Lower leg skin (tissue), 4 donors: ENCODE measurements at regions not wholly inside any gene's neighbourhood (a gene's known extent, or its start where the extent isn't known, plus 50 kb on each side); places are given as distances from the start of the nearest gene placed in this dataset.

Experiments
- DNase-seq, 2 donors: peaks; one replicate each; pipeline ENCODE4 v3.0.0-alpha.2; 2019; ENCODE audit warnings: low spot score in 2 of 2
- H3K4me3 ChIP-seq: fragments of 200-600 bp; sonication (generic); 2 replicates; pipeline ENCODE4 v1.5.1; 2017; ENCODE audit warnings: mild to moderate bottlenecking, low read depth; ENCODE audit not compliant: poor library complexity, severe bottlenecking
- CTCF ChIP-seq, 3 donors: fragments of 450-650 bp; IDR thresholded peaks; one replicate each; pipeline ENCODE4 v1.5.1; 2016; ENCODE audit warnings: antibody characterized with exemption in 3 of 3, mild to moderate bottlenecking in 3 of 3, moderate library complexity in 2 of 3
- POLR2A ChIP-seq, 2 donors: fragments of 450-650 bp; IDR thresholded peaks; one replicate each; pipeline ENCODE4 v1.6.1; 2016 to 2017; ENCODE audit warnings: antibody characterized with exemption in 2 of 2, mild to moderate bottlenecking in 1 of 2, moderate library complexity in 1 of 2
- WGBS, 2 donors: methylation state at CpG; one replicate each; pipeline ENCODE4 v1.1.5; 2018; 5-methylcytosine and 5-hydroxymethylcytosine counted together
- intact Hi-C: fragments of 100-400 bp; cut with DNase I; formaldehyde crosslinking; loops from one replicate; pipeline ENCODE4 v1.15.0; 2023; ENCODE audit warnings: low total_unique reads

GRCh38 chr6:56706981-56707726 is 64.5 kb upstream of the DST start:
- WGBS, 2 donors = 88 to 96% methylated on average over 5 of the region's 5 CpGs
- DNase-seq = no peak
- intact Hi-C loops = loop anchor here (10.0 kb wide), 1 partner anchor 342 kb away; no protein-coding TSS in a partner anchor
- H3K4me3 ChIP-seq = no peak overlapping the region
- TF ChIP-seq POLR2A (IDR thresholded peaks at IDR 0.05) = no peak
- TF ChIP-seq CTCF (IDR thresholded peaks at IDR 0.05) = no peak

- intact Hi-C loops = loop anchor here (10.0 kb wide), 1 partner anchor 54 kb away; the partner anchor contains the start of gene DST
- TF ChIP-seq POLR2A (IDR thresholded peaks at IDR 0.05) (no peak), CTCF (IDR thresholded peaks at IDR 0.05) (no peak)
- H3K4me3 ChIP-seq = no peak overlapping the region
- DNase-seq = no peak
- 7 to 16% methylated on average over 1 of the region's 1 CpG for WGBS, 2 donors
Observed at GRCh38 chr6:56699066-56699654, 56.5 kb upstream of the DST start.

- no peak for DNase-seq
- TF ChIP-seq POLR2A (IDR thresholded peaks at IDR 0.05) (no peak), CTCF (IDR thresholded peaks at IDR 0.05) (no peak)
- intact Hi-C loops = loop anchor here (10.0 kb wide), 1 partner anchor 51 kb away; the partner anchor contains the start of gene DST
- H3K4me3 ChIP-seq = no peak overlapping the region
Observed at GRCh38 chr6:56695702-56696101, 53.0 kb upstream of the DST start.

DNA sequence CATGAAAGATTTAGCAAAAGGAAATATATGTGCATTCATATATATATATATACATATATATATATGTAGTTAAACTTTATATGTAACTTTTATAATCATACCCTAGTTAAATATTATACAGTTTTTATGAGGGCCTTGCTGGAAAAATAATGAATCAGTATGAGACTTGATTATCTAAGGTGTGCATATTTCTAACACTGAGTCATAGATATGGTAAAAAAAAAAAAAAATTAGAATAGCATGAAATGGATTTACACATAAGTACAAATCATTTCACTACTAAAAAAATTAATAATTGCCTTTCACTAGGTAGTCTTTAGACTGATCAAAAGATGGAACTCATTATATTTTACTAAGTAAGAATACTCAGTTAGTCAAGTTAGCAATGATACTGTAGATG is 51.3 kb upstream of the DST start:
- no peak for DNase-seq
- H3K4me3 ChIP-seq = no peak overlapping the region
- TF ChIP-seq CTCF (IDR thresholded peaks at IDR 0.05) (no peak), POLR2A (IDR thresholded peaks at IDR 0.05) (no peak)
- intact Hi-C loops = loop anchor here (10.0 kb wide), 1 partner anchor 49 kb away; the partner anchor contains the start of gene DST

- 48 to 56% methylated on average over 5 of the region's 5 CpGs for WGBS, 2 donors
- no peak overlapping the region for H3K4me3 ChIP-seq
- intact Hi-C loops = loop anchor here (10.0 kb wide), 1 partner anchor 48 kb away; the partner anchor contains the start of gene DST
- TF ChIP-seq POLR2A (IDR thresholded peaks at IDR 0.05) = no peak
- TF ChIP-seq CTCF (IDR thresholded peaks at IDR 0.05) = no peak
- DNase-seq = peak; percentile 83 to 96
Observed at GRCh38 chr6:56693246-56693607, 50.5 kb upstream of the DST start.
